K562 (cell line): ENCODE measurements at regions not wholly inside any gene's neighbourhood (a gene's known extent, or its start where the extent isn't known, plus 50 kb on each side); places are given as distances from the start of the nearest gene placed in this dataset.

Experiments used
- ATAC-seq: fragments of 200-7000 bp; cut with Tn5 transposase; 3 replicates; pipeline ENCODE4 v1.9.1; 2020; ENCODE audit warnings: moderate library complexity
- BruUV-seq: library from RNA; stranded (reverse); fragments of 400-500 nt; replicated peaks from 2 replicates; lab custom pipeline; 2021; lab: Mats Ljungman, UMichigan
- CTCF ChIA-PET: fragments of 300-600 bp; formaldehyde crosslinking; extraction: SDS; loops from one replicate; lab custom pipeline; 2021; ENCODE audit warnings: low intra/inter-chr PET ratio; lab: Yijun Ruan, JAX
- POLR2A ChIA-PET: fragments of 300-600, 350-650 bp; sonication (Branson Sonifier 250); formaldehyde crosslinking; extraction: SDS; loops from one replicate; lab custom pipeline; 2021; ENCODE audit warnings: antibody characterized with exemption, inconsistent platforms; lab: Yijun Ruan, JAX
- DNase-seq, 4 experiments: peaks; one replicate each; pipeline versions ENCODE4 v3.0.0 to v3.0.0-alpha.2; 2011 to 2018; ENCODE audit warnings: low spot score in 3 of 4, mixed read lengths in 3 of 4; ENCODE audit errors: extremely low read depth in 1 of 4
- FAIRE-seq: peaks from 2 replicates; lab custom pipeline; 2011; peaks lifted over from hg19 to GRCh38; lab: Jason Lieb, UNC
- H2AFZ ChIP-seq: 2 replicates; pipeline ENCODE4 v1.6.0; 2011; ENCODE audit warnings: low read depth, low read length, control low read depth, inconsistent platforms
- H3K27ac ChIP-seq: fragments of 200-600 bp; 3 replicates; pipeline ENCODE4 v1.8.0; 2011; ENCODE audit warnings: low read depth, mild to moderate bottlenecking, control low read depth, inconsistent platforms, low read length, moderate library complexity, mixed read lengths; ENCODE audit errors: extremely low read depth
- H3K27me3 ChIP-seq, 2 experiments: fragments of 300-600 bp in 1 of 2; 2 replicates in 1 of 2; 3 replicates in 1 of 2; pipeline versions ENCODE4 v1.6.0 to v1.8.0; 2011; ENCODE audit warnings: inconsistent platforms in 2 of 2, low read length in 2 of 2, mild to moderate bottlenecking in 1 of 2, mixed read lengths in 1 of 2, moderate library complexity in 1 of 2; ENCODE audit not compliant: control insufficient read depth in 2 of 2, insufficient read depth in 2 of 2
- H3K36me3 ChIP-seq: fragments of 300-600 bp; 3 replicates; pipeline ENCODE4 v1.8.0; 2011; ENCODE audit warnings: mild to moderate bottlenecking, low read length, inconsistent platforms; ENCODE audit not compliant: control insufficient read depth, insufficient read depth
- H3K4me1 ChIP-seq, 2 experiments: fragments of 200-600 bp in 1 of 2; replicated peaks in 1 of 2; 2 replicates in 1 of 2; 3 replicates in 1 of 2; pipeline versions ENCODE4 v1.5.1 to v1.8.0; 2011; ENCODE audit warnings: inconsistent platforms in 2 of 2, low read length in 2 of 2, mild to moderate bottlenecking in 1 of 2, mixed read lengths in 1 of 2, moderate library complexity in 1 of 2; ENCODE audit not compliant: control insufficient read depth in 2 of 2, insufficient read depth in 2 of 2
- H3K4me2 ChIP-seq: 2 replicates; pipeline ENCODE4 v1.6.1; 2011; ENCODE audit warnings: low read length, control low read depth, inconsistent platforms, mixed read lengths; ENCODE audit not compliant: insufficient read depth
- H3K4me3 ChIP-seq: fragments of 200-600 bp; sonication (generic), shearing (Covaris generic); 2 replicates; pipeline ENCODE4 v1.5.1; 2016; ENCODE audit warnings: control low read depth, inconsistent platforms
- H3K79me2 ChIP-seq: fragments of 200-600 bp; 3 replicates; pipeline ENCODE4 v1.8.0; 2011; ENCODE audit warnings: low read length, inconsistent platforms; ENCODE audit not compliant: control insufficient read depth, insufficient read depth
- H3K9ac ChIP-seq, 2 experiments: 2 replicates each; pipeline versions ENCODE4 v1.6.0 to v1.6.1; 2011; ENCODE audit warnings: low read depth in 2 of 2, low read length in 2 of 2, control low read depth in 1 of 2, inconsistent platforms in 1 of 2, mild to moderate bottlenecking in 1 of 2, mixed read lengths in 1 of 2; ENCODE audit not compliant: insufficient read depth in 1 of 2
- H3K9me1 ChIP-seq: one replicate; pipeline ENCODE4 v1.6.0; 2011; ENCODE audit warnings: inconsistent platforms, mild to moderate bottlenecking, low read length, moderate library complexity; ENCODE audit not compliant: control insufficient read depth, insufficient read depth
- H3K9me3 ChIP-seq: replicated peaks from 2 replicates; pipeline ENCODE4 v1.5.1; 2011; ENCODE audit warnings: low read depth, low read length, inconsistent platforms; ENCODE audit not compliant: control insufficient read depth, insufficient read depth
- H4K20me1 ChIP-seq: replicated peaks from 2 replicates; pipeline ENCODE4 v1.6.1; 2011; ENCODE audit warnings: low read length, inconsistent platforms, mixed read lengths; ENCODE audit not compliant: control insufficient read depth, insufficient read depth
- RFX5 ChIP-seq: IDR thresholded peaks from 2 replicates; pipeline ENCODE4 v1.6.1; 2011; ENCODE audit warnings: low read depth, mild to moderate bottlenecking, improper control_type of control experiment, low read length
- ZNF695 ChIP-seq: fragments of 450-650 bp; formaldehyde crosslinking; IDR thresholded peaks from 2 replicates; pipeline ENCODE4 v1.4.0; 2020; ENCODE audit warnings: mild to moderate bottlenecking, moderate library complexity
- WGBS: fragments of 100-300 bp; shearing (Covaris generic); methylation state at CpG from one replicate; pipeline ENCODE4 v1.1.6; 2016; ENCODE audit warnings: low coverage, mixed read lengths; ENCODE audit not compliant: insufficient coverage; ENCODE audit errors: missing lambda C conversion rate; 5-methylcytosine and 5-hydroxymethylcytosine counted together
- in situ Hi-C: fragments of 300-500 bp; cut with MboI; formaldehyde crosslinking; loops from 4 replicates; pipeline ENCODE4 v1.15.0; 2018; ENCODE audit warnings: inconsistent platforms, mixed read lengths
- intact Hi-C: fragments of 100-400 bp; cut with micrococcal nuclease; formaldehyde crosslinking; loops from 2 replicates; pipeline ENCODE4 v1.14.2; 2022
- TF ChIP-seq, protein P1 (sequence below): fragments of 250-450 bp; sonication (Bioruptor Pico); IDR thresholded peaks from 2 replicates; pipeline ENCODE4 v1.8.0; 2021; ENCODE audit warnings: moderate library complexity, mild to moderate bottlenecking, inconsistent platforms
- TF ChIP-seq, protein P2 (sequence below): fragments of 450-650 bp; IDR thresholded peaks from 2 replicates; pipeline ENCODE4 v1.6.1; 2017; ENCODE audit warnings: antibody characterized with exemption, mild to moderate bottlenecking

DNA sequence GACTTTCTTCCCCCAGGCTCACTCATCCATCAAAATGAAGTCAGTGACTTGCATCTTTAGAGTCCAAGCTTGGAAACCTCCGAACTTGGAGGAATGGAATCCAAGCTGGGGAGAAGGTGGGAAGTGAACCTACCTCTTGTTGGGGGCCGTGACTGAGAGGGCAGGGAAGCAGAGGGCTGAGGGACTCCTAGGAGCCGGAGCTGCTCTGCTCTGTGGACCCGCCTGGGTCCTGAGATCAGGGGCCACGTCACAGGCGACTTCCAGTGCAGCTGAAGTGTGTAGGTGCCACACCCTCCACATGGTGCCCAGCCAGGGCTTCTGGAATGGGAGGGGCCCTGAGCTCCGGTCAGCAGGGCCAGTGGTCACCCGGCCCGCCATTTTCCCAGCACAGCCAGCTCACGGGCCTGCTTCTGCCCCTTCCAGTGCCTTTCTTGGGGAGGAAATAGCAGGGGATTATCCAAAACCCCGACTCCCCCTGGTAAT, 63.4 kb upstream of the OTOS start:
- TF ChIP-seq, protein P1, sequence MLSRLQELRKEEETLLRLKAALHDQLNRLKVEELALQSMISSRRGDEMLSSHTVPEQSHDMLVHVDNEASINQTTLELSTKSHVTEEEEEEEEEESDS (CRISPR knock-in tag): no peak
- TF ChIP-seq ZNF695: no peak
- TF ChIP-seq, protein P2, sequence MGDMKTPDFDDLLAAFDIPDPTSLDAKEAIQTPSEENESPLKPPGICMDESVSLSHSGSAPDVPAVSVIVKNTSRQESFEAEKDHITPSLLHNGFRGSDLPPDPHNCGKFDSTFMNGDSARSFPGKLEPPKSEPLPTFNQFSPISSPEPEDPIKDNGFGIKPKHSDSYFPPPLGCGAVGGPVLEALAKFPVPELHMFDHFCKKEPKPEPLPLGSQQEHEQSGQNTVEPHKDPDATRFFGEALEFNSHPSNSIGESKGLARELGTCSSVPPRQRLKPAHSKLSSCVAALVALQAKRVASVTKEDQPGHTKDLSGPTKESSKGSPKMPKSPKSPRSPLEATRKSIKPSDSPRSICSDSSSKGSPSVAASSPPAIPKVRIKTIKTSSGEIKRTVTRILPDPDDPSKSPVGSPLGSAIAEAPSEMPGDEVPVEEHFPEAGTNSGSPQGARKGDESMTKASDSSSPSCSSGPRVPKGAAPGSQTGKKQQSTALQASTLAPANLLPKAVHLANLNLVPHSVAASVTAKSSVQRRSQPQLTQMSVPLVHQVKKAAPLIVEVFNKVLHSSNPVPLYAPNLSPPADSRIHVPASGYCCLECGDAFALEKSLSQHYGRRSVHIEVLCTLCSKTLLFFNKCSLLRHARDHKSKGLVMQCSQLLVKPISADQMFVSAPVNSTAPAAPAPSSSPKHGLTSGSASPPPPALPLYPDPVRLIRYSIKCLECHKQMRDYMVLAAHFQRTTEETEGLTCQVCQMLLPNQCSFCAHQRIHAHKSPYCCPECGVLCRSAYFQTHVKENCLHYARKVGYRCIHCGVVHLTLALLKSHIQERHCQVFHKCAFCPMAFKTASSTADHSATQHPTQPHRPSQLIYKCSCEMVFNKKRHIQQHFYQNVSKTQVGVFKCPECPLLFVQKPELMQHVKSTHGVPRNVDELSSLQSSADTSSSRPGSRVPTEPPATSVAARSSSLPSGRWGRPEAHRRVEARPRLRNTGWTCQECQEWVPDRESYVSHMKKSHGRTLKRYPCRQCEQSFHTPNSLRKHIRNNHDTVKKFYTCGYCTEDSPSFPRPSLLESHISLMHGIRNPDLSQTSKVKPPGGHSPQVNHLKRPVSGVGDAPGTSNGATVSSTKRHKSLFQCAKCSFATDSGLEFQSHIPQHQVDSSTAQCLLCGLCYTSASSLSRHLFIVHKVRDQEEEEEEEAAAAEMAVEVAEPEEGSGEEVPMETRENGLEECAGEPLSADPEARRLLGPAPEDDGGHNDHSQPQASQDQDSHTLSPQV: no peak
- no peak for TF ChIP-seq RFX5
- H3K27ac ChIP-seq: no peak overlapping the region
- BruUV-seq: no TSS peak
- no peaks in the 10 kb centered on the region for H4K20me1 ChIP-seq
- H2AFZ ChIP-seq: no peak overlapping the region
- H3K4me2 ChIP-seq: no peak overlapping the region
- FAIRE-seq (no peak), DNase-seq (no peak), ATAC-seq (no peak)
- H3K79me2 ChIP-seq: no peaks in the 10 kb centered on the region
- intact Hi-C loops: no loop called here
- POLR2A ChIA-PET: no interaction called here
- H3K9me3 ChIP-seq: no peaks in the 10 kb centered on the region
- WGBS: 0% methylated on average over 10 of the region's 11 CpGs
- H3K9me1 ChIP-seq: no peaks in the 10 kb centered on the region
- H3K36me3 ChIP-seq: no peaks in the 10 kb centered on the region
- peaks cover 4 to 38% of the 10 kb centered on the region in 2 experiments; a peak in 4 of 5 replicates for H3K27me3 ChIP-seq
- in situ Hi-C loops: no loop called here
- H3K9ac ChIP-seq: no peak overlapping the region
- no peak overlapping the region for H3K4me3 ChIP-seq
- no peaks in the 10 kb centered on the region for H3K4me1 ChIP-seq
- CTCF ChIA-PET: no interaction called here
